HG03280 (cell line): ENCODE measurements at regions not wholly inside any gene's neighbourhood (a gene's known extent, or its start where the extent isn't known, plus 50 kb on each side); places are given as distances from the start of the nearest gene placed in this dataset.
"Not testable (repeated sequence)": the region's sequence is repeated elsewhere in the genome, so short reads cannot be mapped to it uniquely, and the experiment has no call there.

Experiments
- ATAC-seq: cut with Tn5 transposase; IDR thresholded peaks from one replicate; pipeline ENCODE4 v1.9.1; 2021; ENCODE audit warnings: mild to moderate bottlenecking, moderate library complexity; ENCODE audit not compliant: unreplicated experiment

GRCh38 chr11:112670806-112671570 is 290.2 kb upstream of the NCAM1 start:
- no peak for ATAC-seq

GRCh38 chr11:112673401-112673800 is 287.8 kb upstream of the NCAM1 start:
- not testable (repeated sequence) for ATAC-seq

- ATAC-seq = no peak
Measured at GRCh38 chr11:112685111-112685510, 276.1 kb upstream of the NCAM1 start.

- no peak for ATAC-seq
Measured at GRCh38 chr11:112689851-112690250, 271.4 kb upstream of the NCAM1 start.

GRCh38 chr11:112693781-112694180 is 267.4 kb upstream of the NCAM1 start:
- ATAC-seq = no peak

- ATAC-seq = no peak
Measured at GRCh38 chr11:112694245-112694644, 267.0 kb upstream of the NCAM1 start.

- no peak for ATAC-seq
Measured at GRCh38 chr11:112694813-112695212, 266.4 kb upstream of the NCAM1 start.

- no peak for ATAC-seq
Measured at GRCh38 chr11:112697391-112698178, 263.6 kb upstream of the NCAM1 start.

GRCh38 chr11:112705148-112705547 is 256.1 kb upstream of the NCAM1 start:
- no peak for ATAC-seq

GRCh38 chr11:112706863-112707262 is 254.4 kb upstream of the NCAM1 start:
- no peak for ATAC-seq

- ATAC-seq = not testable (repeated sequence)
Measured at GRCh38 chr11:112714340-112714739, 246.9 kb upstream of the NCAM1 start.

- ATAC-seq = no peak
Measured at GRCh38 chr11:112715056-112715455, 246.2 kb upstream of the NCAM1 start.

- ATAC-seq = no peak
Measured at GRCh38 chr11:112718483-112718882, 242.7 kb upstream of the NCAM1 start.

- no peak for ATAC-seq
Measured at GRCh38 chr11:112719736-112720525, 241.3 kb upstream of the NCAM1 start.

- no peak for ATAC-seq
Measured at GRCh38 chr11:112722148-112722547, 239.1 kb upstream of the NCAM1 start.

- ATAC-seq = no peak
Measured at GRCh38 chr11:112722876-112723275, 238.3 kb upstream of the NCAM1 start.

- no peak for ATAC-seq
Measured at GRCh38 chr11:112723676-112724495, 237.3 kb upstream of the NCAM1 start.

- ATAC-seq = no peak
Measured at GRCh38 chr11:112724496-112724790, 236.8 kb upstream of the NCAM1 start.

- ATAC-seq = no peak
Measured at GRCh38 chr11:112725636-112726035, 235.6 kb upstream of the NCAM1 start.

GRCh38 chr11:112727341-112727841 is 233.8 kb upstream of the NCAM1 start:
- no peak for ATAC-seq

GRCh38 chr11:112728288-112728687 is 232.9 kb upstream of the NCAM1 start:
- ATAC-seq = no peak
